C4-2B (cell line): ENCODE measurements at regions not wholly inside any gene's neighbourhood (a gene's known extent, or its start where the extent isn't known, plus 50 kb on each side); places are given as distances from the start of the nearest gene placed in this dataset.

Source experiments
- ZFX ChIP-seq: fragments of 450-650 bp; IDR thresholded peaks from 2 replicates; pipeline ENCODE4 v1.6.1; 2017
- TF ChIP-seq, protein P1 (sequence below): fragments of 450-650 bp; conservative IDR thresholded peaks from 2 replicates; pipeline ENCODE4 v1.5.1; 2017; ENCODE audit warnings: mild to moderate bottlenecking

DNA sequence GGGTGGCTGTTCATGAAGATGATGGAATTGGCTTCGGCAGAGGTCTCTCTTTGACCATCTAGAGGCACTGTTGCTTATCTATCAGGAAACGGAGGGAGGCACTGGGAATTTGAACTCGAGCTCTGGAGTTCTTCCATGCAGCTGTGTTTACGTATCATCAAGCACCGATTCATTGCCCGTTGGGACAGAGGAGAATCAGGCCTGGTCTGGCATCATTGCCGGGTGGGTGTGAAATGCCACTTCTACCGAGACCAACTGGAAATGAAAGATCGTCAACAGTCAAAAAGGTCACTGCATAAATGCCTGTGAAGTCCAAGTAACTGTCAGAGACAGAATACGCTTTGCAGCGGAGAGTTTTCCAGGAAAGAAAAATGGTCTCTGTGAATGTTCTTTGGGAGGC is 166.9 kb downstream of the ASMT start:
- TF ChIP-seq, protein P1, sequence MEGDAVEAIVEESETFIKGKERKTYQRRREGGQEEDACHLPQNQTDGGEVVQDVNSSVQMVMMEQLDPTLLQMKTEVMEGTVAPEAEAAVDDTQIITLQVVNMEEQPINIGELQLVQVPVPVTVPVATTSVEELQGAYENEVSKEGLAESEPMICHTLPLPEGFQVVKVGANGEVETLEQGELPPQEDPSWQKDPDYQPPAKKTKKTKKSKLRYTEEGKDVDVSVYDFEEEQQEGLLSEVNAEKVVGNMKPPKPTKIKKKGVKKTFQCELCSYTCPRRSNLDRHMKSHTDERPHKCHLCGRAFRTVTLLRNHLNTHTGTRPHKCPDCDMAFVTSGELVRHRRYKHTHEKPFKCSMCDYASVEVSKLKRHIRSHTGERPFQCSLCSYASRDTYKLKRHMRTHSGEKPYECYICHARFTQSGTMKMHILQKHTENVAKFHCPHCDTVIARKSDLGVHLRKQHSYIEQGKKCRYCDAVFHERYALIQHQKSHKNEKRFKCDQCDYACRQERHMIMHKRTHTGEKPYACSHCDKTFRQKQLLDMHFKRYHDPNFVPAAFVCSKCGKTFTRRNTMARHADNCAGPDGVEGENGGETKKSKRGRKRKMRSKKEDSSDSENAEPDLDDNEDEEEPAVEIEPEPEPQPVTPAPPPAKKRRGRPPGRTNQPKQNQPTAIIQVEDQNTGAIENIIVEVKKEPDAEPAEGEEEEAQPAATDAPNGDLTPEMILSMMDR: no peak
- TF ChIP-seq ZFX: no peak
